ENCODE measurements at regions not wholly inside any gene's neighbourhood (a gene's known extent, or its start where the extent isn't known, plus 50 kb on each side); places are given as distances from the start of the nearest gene placed in this dataset.

DNA sequence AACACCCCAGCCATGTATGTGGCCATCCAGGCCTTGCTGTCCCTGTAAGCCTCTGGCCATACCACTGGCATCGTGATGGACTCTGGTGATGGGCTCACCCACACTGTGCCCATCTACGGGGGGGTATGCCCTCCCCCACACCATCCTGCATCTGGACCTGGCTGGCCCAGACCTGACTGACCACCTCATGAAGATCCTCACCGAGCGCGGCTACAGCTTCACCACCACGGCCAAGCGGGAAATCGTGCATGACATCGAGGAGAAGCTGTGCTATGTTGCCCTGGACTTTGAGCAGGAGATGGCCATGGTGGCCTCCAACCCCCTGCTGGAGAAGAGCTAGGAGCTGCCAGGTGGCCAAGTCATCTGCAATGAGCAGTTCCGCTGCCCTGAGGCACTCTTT lies 80.4 kb upstream of the ZCCHC2 start:
- intact Hi-C loops (cut with micrococcal nuclease): no loop called here
- H3K27me3 ChIP-seq (ENCODE audit: low read depth): no peaks in the 10 kb centered on the region
- no peak overlapping the region for H3K27ac ChIP-seq (replicated peaks)
- peaks cover 15% of the 10 kb centered on the region for H3K4me1 ChIP-seq
- H3K36me3 ChIP-seq: no peaks in the 10 kb centered on the region
- H3K9me3 ChIP-seq (replicated peaks): no peaks in the 10 kb centered on the region
- no peak overlapping the region for H3K4me3 ChIP-seq
- DNase-seq: no peak
- no peak for TF ChIP-seq CTCF (IDR thresholded peaks at IDR 0.05; ENCODE audit: borderline replicate concordance)

DNA sequence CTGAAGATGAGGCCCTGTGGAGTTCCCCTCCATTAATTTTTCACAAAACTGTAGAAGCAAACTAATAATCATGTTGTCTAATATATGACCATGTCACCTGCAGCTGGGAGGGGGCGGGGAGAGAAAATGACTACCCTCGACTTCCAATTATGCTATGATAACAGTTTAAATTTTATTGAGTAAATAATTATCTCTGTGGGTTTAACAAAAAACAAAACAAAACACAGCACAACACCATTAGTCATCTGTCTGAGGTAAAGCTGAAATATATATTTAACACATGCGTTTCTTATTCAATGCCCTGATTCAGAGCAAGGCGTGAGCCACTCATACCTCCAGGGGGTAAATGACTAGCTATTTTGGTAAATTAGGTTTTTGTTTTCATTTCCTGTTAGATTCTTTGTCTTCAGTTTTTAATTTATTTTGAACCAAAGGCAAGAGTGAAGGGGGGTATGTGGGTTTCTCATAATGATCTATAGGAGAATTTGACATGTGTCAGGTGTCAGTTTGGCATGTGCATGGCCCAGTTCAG lies 77.4 kb upstream of the ZCCHC2 start:
- Histone ChIP-seq H3K27ac (replicated peaks) (no peak overlapping the region), H3K9me3 (replicated peaks) (peaks cover 9% of the 10 kb centered on the region), H3K4me1 (peaks cover 4% of the 10 kb centered on the region), H3K36me3 (no peaks in the 10 kb centered on the region), H3K27me3 (ENCODE audit: low read depth) (no peaks in the 10 kb centered on the region), H3K4me3 (no peak overlapping the region)
- intact Hi-C loops (cut with micrococcal nuclease): no loop called here
- TF ChIP-seq CTCF (IDR thresholded peaks at IDR 0.05; ENCODE audit: borderline replicate concordance): no peak
- DNase-seq: no peak

- H3K36me3 ChIP-seq: no peaks in the 10 kb centered on the region
- no peaks in the 10 kb centered on the region for H3K27me3 ChIP-seq (ENCODE audit: low read depth)
- intact Hi-C loops (cut with micrococcal nuclease): no loop called here
- no peak for DNase-seq
- no peak overlapping the region for H3K27ac ChIP-seq (replicated peaks)
- no peak for TF ChIP-seq CTCF (IDR thresholded peaks at IDR 0.05; ENCODE audit: borderline replicate concordance)
- H3K9me3 ChIP-seq (replicated peaks): peaks cover 9% of the 10 kb centered on the region
- H3K4me1 ChIP-seq: peaks cover 14% of the 10 kb centered on the region
- H3K4me3 ChIP-seq: no peak overlapping the region
These were observed 76.3 kb upstream of the ZCCHC2 start for GRCh38 chr18:62446511-62446910.

GRCh38 chr18:62447652-62448051 lies 75.2 kb upstream of the ZCCHC2 start:
- Histone ChIP-seq H3K9me3 (replicated peaks) (peaks cover 9% of the 10 kb centered on the region), H3K27me3 (ENCODE audit: low read depth) (no peaks in the 10 kb centered on the region), H3K27ac (replicated peaks) (no peak overlapping the region), H3K4me1 (peaks cover 22% of the 10 kb centered on the region), H3K36me3 (no peaks in the 10 kb centered on the region), H3K4me3 (no peak overlapping the region)
- DNase-seq: no peak
- no peak for TF ChIP-seq CTCF (IDR thresholded peaks at IDR 0.05; ENCODE audit: borderline replicate concordance)
- intact Hi-C loops (cut with micrococcal nuclease): no loop called here

DNA sequence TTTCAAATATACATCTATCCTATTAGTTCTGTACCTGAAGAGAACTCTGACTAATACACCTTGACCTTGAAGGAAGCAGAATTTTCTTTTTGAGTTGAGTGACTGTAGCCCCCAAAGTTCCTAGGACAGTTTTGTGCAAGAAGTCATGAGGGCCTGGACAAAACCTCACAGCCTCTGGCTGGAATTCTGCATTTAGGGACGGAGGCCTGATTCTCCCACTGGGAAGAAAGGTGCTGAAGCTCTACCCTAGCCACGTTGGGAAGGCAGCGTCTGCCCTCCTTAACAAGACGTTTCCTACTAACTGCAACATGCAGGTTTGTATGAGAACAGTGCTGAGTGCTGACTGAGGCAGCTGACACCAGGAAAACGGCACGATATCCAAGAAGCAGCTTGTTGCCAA lies 74.4 kb upstream of the ZCCHC2 start:
- Histone ChIP-seq H3K27me3 (ENCODE audit: low read depth) (no peaks in the 10 kb centered on the region), H3K9me3 (replicated peaks) (peaks cover 9% of the 10 kb centered on the region), H3K4me1 (peaks cover 22% of the 10 kb centered on the region), H3K36me3 (no peaks in the 10 kb centered on the region), H3K4me3 (no peak overlapping the region), H3K27ac (replicated peaks) (no peak overlapping the region)
- no peak for TF ChIP-seq CTCF (IDR thresholded peaks at IDR 0.05; ENCODE audit: borderline replicate concordance)
- DNase-seq: no peak
- intact Hi-C loops (cut with micrococcal nuclease): no loop called here
